Stimulated activated CD4-positive, alpha-beta T cell treated with anti-CD3 and anti-CD28 coated beads, Interleukin-2, amount 100 ng/mL, for 48 hours (primary cell): ENCODE measurements at regions not wholly inside any gene's neighbourhood (a gene's known extent, or its start where the extent isn't known, plus 50 kb on each side); places are given as distances from the start of the nearest gene placed in this dataset.
"Not testable (repeated sequence)": the region's sequence is repeated elsewhere in the genome, so short reads cannot be mapped to it uniquely, and the experiment has no call there.

Source experiments
- DNase-seq, 2 donors: peaks; one replicate each; pipeline ENCODE4 v3.0.0-alpha.2; 2020

GRCh38 chr2:205901491-205901890 is 184.5 kb downstream of the INO80D start:
- DNase-seq: no peak

- DNase-seq: no peak
Observed at GRCh38 chr2:205898744-205899143, 187.2 kb downstream of the INO80D start.

- DNase-seq: no peak
Observed at GRCh38 chr2:205895981-205896655, 189.9 kb downstream of the INO80D start.

- DNase-seq: no peak
Observed at GRCh38 chr2:205892665-205893259, 193.2 kb downstream of the INO80D start.

- no peak for DNase-seq
Observed at GRCh38 chr2:205892251-205892655, 193.7 kb downstream of the INO80D start.

- DNase-seq: no peak
Observed at GRCh38 chr2:205889114-205889513, 196.9 kb downstream of the INO80D start.

GRCh38 chr2:205887637-205888036 is 198.3 kb downstream of the INO80D start:
- DNase-seq: no peak

- DNase-seq: peak; percentile 70 to 79
Observed at GRCh38 chr2:205885492-205886099, 200.4 kb downstream of the INO80D start.

- DNase-seq: no peak
Observed at GRCh38 chr2:205883965-205884364, 201.7 kb downstream of the NRP2 start.

- DNase-seq: no peak
Observed at GRCh38 chr2:205882806-205883425, 200.6 kb downstream of the NRP2 start.

GRCh38 chr2:205880048-205880447 is 197.7 kb downstream of the NRP2 start:
- no peak for DNase-seq

- DNase-seq: no peak
Observed at GRCh38 chr2:205878999-205879762, 196.9 kb downstream of the NRP2 start.

GRCh38 chr2:205877496-205877895 is 195.2 kb downstream of the NRP2 start:
- DNase-seq: no peak

GRCh38 chr2:205876127-205876526 is 193.8 kb downstream of the NRP2 start:
- DNase-seq: no peak

- no peak for DNase-seq
Observed at GRCh38 chr2:205872716-205873115, 190.4 kb downstream of the NRP2 start.

GRCh38 chr2:205869439-205869838 is 187.1 kb downstream of the NRP2 start:
- no peak for DNase-seq

- no peak for DNase-seq
Observed at GRCh38 chr2:205868773-205869333, 186.6 kb downstream of the NRP2 start.

- DNase-seq: no peak
Observed at GRCh38 chr2:205868053-205868452, 185.8 kb downstream of the NRP2 start.

- DNase-seq: no peak
Observed at GRCh38 chr2:205867371-205867770, 185.1 kb downstream of the NRP2 start.

GRCh38 chr2:205865905-205866441 is 183.7 kb downstream of the NRP2 start:
- DNase-seq: no peak

- no peak for DNase-seq
Observed at GRCh38 chr2:205865056-205865455, 182.8 kb downstream of the NRP2 start.

GRCh38 chr2:205864491-205864890 is 182.2 kb downstream of the NRP2 start:
- DNase-seq: no peak

- not testable (repeated sequence) for DNase-seq
Observed at GRCh38 chr2:205862761-205863160, 180.5 kb downstream of the NRP2 start.
